Activated CD8-positive, alpha-beta memory T cell treated with anti-CD3 and anti-CD28 coated beads for 36 hours (primary cell): ENCODE measurements at regions not wholly inside any gene's neighbourhood (a gene's known extent, or its start where the extent isn't known, plus 50 kb on each side); places are given as distances from the start of the nearest gene placed in this dataset.

Experiments used
- CTCF ChIA-PET: fragments of 350-600 bp; sonication (Branson Sonifier 250); formaldehyde crosslinking; loops from one replicate; lab custom pipeline; 2021; ENCODE audit warnings: antibody characterized with exemption; lab: Charles Lee
- POLR2A ChIA-PET: fragments of 350-600 bp; sonication (Branson Sonifier 250); formaldehyde crosslinking; loops from one replicate; lab custom pipeline; 2021; ENCODE audit warnings: antibody characterized with exemption; lab: Charles Lee

DNA sequence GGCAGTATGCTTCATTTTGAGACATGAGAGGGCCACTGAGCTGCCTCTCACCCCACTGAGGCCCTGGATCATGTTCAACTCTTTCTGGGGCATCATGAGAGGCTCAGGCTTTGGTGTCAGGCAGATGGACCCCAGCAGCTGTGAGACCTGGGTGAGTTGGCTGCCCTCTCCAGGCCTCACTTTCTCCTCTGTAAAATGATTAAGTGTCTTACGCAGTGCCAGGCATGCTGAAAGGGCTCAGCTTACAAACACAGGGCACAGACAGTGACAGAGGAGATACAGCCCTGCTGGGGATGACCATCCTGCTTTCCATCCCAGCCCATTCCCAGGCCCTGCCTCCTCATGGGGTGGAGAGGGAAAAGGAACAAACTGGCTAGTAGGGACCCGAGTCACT, 387.4 kb downstream of the MATN1 start:
- ChIA-PET CTCF (no interaction called here), POLR2A (no interaction called here)

DNA sequence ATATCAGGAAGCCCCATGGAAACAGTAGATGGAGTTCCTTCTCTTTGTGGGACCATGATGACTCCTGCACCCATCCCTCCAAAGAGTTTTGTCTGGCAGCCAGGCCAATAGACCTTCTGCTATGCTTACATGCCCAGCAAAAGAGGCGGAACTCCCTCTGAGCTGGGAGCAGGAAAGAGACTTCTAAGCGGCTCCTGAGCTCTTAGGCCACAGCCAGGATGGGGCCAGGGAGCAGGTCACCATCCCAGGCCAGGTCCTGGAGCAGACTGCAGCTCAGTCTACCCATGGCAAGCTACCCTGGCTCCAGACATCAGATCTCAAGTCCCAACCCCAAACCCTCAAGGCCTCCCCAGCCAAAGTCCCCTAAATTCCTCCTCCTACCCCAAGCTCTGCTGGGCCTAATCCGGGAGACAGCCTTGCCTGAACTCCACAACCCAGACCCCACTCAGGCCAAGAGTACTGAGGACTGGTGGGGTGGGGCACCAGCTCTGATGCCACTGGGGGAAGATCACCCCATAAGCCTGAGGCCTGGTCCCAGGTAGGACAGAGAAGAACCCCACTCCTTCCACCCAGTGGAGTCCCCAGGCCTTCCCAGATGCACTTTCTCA, 387.9 kb downstream of the MATN1 start:
- CTCF ChIA-PET: no interaction called here
- POLR2A ChIA-PET: no interaction called here

DNA sequence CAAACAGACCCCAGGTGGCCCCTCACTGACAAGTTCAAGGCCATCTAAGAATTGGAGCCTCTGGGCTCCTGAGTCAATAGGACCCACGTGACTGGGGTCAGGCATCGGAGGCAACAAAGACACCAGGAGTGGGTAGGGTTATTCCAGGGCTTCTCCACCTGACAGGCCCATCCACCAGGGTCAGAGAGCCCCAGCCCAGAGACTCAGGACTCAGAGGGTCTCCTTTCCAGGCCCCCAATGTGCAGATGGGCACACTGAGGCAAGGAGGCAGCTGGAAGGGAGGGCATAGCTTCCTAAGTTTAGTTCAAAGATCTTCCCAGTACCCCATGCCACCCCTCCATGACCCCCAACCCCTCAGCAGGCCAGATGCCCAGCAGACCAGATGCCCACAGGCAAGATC, 388.6 kb downstream of the MATN1 start:
- CTCF ChIA-PET: no interaction called here
- POLR2A ChIA-PET: no interaction called here

DNA sequence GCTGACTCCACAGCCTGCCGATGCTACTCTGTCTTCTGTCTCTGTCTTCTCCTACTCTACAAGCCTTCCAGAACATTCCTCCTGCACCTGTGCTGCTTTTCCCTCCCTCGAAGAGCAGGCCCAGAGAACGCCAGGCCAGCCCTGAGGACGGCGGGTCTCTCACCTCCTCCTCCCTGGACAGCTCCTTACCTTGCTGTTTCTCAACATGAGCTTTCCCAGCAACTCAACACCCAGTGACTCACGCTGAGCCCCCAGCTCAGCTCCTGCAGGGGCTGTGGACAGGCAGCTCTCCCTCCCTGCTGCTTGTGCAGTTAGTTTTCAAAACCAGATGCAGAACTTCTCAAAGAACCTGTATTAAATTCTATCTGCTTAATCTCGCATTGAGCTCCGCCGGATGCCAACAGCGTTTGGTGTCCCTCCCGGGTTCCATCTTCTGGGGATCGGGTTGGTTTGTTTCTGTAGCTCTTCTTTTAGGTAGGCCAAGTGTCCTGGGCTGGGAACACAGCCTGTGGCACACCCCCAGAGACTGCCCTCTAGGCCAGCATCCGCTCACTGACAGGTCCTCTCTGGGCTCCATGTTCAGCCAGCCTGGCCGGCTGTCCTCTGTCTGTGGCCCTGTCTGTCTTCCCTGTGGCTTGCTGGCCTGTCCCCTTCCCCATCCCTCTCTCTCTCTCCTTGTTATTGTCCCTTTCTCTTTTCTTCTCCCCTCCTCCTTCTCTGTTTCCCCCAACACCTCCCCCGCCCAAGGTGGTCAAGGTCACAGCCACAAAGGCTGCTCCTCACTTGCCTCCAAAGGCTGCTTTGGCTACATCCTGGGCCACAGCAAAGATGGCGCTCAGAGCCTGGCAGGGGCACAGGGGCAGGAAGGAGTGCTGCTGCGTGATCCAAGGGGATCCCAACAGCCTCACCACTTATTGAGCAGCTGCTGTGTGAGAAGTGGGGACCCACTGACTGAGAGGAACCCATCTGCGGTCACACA, 391.0 kb downstream of the MATN1 start:
- ChIA-PET POLR2A (no interaction called here), CTCF (interaction anchor here (0.6 kb wide), 1 partner anchor 195 kb away, joined by 3 read pairs; no protein-coding TSS in a partner anchor)

- ChIA-PET POLR2A (no interaction called here), CTCF (interaction anchor here (0.6 kb wide), 1 partner anchor 194 kb away, joined by 3 read pairs; no protein-coding TSS in a partner anchor)
Measured at GRCh38 chr1:30331415-30332065, 391.8 kb downstream of the MATN1 start.

- POLR2A ChIA-PET: no interaction called here
- CTCF ChIA-PET: no interaction called here
Measured at GRCh38 chr1:30330644-30331043, 392.7 kb downstream of the MATN1 start.

- ChIA-PET POLR2A (no interaction called here), CTCF (no interaction called here)
Measured at GRCh38 chr1:30329802-30330557, 393.4 kb downstream of the MATN1 start.

GRCh38 chr1:30329263-30329753, 394.1 kb downstream of the MATN1 start:
- ChIA-PET CTCF (no interaction called here), POLR2A (no interaction called here)

- CTCF ChIA-PET: no interaction called here
- POLR2A ChIA-PET: no interaction called here
Measured at GRCh38 chr1:30328401-30329262, 394.8 kb downstream of the MATN1 start.

DNA sequence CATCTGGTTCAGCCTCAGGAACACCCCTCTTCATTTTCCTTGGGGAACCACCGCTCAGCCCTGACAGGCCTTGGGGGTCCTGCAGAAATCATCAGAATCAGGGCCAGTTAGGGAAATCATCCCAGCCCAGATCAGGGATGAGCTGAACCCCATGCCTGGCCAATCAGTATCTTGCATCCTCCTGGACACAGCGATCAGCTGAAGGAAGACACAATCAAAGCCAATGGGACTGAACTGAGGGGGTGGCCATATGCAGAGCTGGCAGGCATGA, 395.4 kb downstream of the MATN1 start:
- CTCF ChIA-PET: no interaction called here
- POLR2A ChIA-PET: no interaction called here

DNA sequence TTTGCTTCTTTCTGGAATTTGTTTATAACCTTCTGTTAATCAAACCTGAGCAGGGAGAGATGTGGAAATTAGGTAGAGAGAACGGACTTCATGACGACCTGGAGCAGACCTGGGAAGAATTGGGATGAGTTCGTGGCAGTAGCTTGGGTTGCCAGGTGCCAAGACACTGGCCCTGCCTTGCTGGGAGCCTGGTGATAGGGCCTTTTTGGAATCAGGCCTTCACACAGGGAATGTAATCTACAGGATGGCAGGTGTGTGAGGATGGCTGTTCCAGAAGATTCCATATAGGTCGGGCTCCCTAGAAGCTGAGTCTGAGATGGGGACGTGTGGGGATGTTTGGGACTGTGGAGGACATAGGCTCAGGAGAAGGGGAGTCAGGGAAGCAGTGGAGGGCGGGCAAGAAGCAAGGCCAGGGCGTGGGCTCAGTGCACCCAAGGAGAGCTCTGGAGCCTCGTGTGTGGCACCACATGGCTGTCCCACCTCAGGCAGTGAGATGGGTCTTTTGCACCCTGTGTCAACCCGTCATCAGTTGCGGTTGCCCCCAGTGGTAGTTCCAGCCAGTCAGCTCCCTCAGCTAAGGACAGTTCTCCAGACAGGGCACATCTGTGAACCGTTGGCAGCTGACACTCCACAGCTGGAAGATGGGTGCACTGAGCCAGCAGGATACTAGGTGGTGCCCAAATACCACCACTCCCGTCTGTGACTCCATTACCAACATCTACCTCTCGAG, 395.9 kb downstream of the MATN1 start:
- ChIA-PET CTCF (no interaction called here), POLR2A (no interaction called here)

DNA sequence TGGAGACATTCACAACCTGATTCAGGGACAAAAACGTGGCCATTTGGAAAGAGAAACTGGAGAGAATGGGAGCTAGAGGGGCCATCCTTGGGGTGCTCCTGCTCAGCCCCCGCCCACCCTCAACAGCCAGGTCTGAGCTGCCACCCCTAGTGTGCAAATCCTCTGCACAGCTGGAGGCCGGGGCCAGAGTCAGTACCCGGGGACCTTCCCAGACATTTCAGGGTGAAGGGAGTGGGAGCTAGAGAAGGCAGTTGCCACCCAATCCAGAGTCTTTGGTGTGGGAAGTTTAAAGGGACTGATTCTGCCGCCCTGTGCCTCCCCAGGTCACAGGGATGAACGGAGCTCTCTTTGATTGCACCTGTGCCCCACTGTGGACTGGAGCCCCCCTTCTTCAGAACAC, 397.4 kb downstream of the MATN1 start:
- POLR2A ChIA-PET: no interaction called here
- CTCF ChIA-PET: no interaction called here

- CTCF ChIA-PET: no interaction called here
- POLR2A ChIA-PET: no interaction called here
Measured at GRCh38 chr1:30325085-30325935, 398.1 kb downstream of the MATN1 start.

DNA sequence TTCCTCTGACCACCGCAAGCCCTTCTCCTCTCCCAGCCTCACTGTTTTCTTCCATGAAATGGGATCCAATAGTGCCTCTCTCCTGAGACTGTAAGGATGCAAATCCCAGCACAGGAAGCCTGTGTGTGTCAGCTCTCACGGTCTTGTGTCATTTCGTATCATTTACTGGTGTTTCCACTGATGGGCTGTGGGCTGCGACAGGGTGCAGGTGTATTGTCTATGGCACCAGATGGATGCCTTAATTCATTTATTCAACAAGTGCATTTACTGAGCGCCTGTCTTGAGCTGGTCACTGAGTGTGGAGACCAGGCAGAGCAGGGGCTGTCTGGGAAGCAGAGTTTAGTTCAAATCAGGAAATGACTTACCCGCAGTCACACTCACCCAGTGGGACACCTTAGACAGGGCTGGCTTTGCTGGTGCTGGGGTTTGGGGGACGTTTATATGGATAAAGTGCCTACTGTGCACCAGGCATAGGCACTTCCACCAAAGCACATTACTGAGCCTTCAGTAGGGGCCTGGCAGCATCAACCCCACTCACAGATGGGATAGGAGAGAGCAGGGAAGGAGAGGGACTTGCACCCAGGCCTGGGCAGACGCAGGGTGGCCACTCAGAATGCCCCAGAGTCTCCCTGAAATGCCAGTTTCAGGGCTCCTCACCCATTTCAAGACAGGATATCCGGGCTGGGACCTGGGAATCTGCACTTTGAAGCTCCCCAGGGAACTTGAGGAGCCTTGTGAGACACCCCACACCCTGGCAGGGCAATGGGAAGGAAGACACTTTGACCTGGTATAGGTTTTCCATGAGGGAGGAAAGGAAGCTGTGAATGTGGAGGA, 398.9 kb downstream of the MATN1 start:
- POLR2A ChIA-PET: no interaction called here
- CTCF ChIA-PET: no interaction called here

- ChIA-PET POLR2A (no interaction called here), CTCF (no interaction called here)
Measured at GRCh38 chr1:30323841-30324240, 399.5 kb downstream of the MATN1 start.

GRCh38 chr1:30323352-30323751, 400.0 kb downstream of the MATN1 start:
- CTCF ChIA-PET: no interaction called here
- POLR2A ChIA-PET: no interaction called here

DNA sequence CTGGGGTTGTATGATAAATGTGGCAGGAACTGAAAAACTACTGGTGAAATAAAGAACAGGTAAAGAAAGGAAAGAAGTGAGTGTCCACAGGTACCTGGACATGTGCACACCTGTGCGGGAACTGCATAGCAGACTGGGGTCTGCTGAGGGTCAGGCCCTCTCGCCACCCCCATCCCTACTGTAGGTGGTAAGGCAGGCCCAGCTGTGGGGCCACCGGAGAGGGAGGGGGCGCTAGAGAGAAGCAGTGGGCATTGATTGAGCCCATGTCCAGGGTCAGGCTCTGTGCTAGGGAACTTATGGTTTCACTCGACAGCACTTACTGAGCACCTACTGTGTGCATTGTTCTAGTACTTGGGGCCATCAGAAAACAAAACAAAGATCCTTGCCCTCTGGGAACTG, 400.5 kb downstream of the MATN1 start:
- POLR2A ChIA-PET: no interaction called here
- CTCF ChIA-PET: no interaction called here
